Trophoblast cell (in vitro differentiated cells and primary cell): ENCODE measurements at regions not wholly inside any gene's neighbourhood (a gene's known extent, or its start where the extent isn't known, plus 50 kb on each side); places are given as distances from the start of the nearest gene placed in this dataset.
"Not testable (repeated sequence)": the region's sequence is repeated elsewhere in the genome, so short reads cannot be mapped to it uniquely, and the experiment has no call there.

ENCODE experiments used
- DNase-seq, 2 donors: peaks; one replicate each; pipeline ENCODE4 v3.0.0-alpha.2; 2016
- H2AFZ ChIP-seq: 2 replicates; pipeline ENCODE4 v1.6.1; 2013; ENCODE audit warnings: low read length, moderate library complexity, mild to moderate bottlenecking; ENCODE audit not compliant: insufficient read depth, poor library complexity
- H2AK5ac ChIP-seq: 2 replicates; pipeline ENCODE4 v1.6.1; 2013; ENCODE audit warnings: mild to moderate bottlenecking, low read length
- H2BK120ac ChIP-seq: 2 replicates; pipeline ENCODE4 v1.6.1; 2013; ENCODE audit warnings: low read length, mild to moderate bottlenecking, moderate library complexity; ENCODE audit not compliant: insufficient read depth, poor library complexity
- H2BK12ac ChIP-seq: 2 replicates; pipeline ENCODE4 v1.6.1; 2013; ENCODE audit warnings: mild to moderate bottlenecking, low read length, moderate library complexity
- H2BK5ac ChIP-seq: 2 replicates; pipeline ENCODE4 v1.6.1; 2013; ENCODE audit warnings: low read length, low read depth, moderate library complexity, mild to moderate bottlenecking; ENCODE audit not compliant: poor library complexity
- H3K14ac ChIP-seq: 2 replicates; pipeline ENCODE4 v1.6.1; 2013; ENCODE audit warnings: mild to moderate bottlenecking, low read length
- H3K18ac ChIP-seq: 2 replicates; pipeline ENCODE4 v1.6.1; 2013; ENCODE audit warnings: mild to moderate bottlenecking, low read length
- H3K23ac ChIP-seq: 2 replicates; pipeline ENCODE4 v1.6.1; 2013; ENCODE audit warnings: low read length
- H3K27ac ChIP-seq: 2 replicates; pipeline ENCODE4 v1.5.1; 2013; ENCODE audit warnings: low read depth, mild to moderate bottlenecking, inconsistent platforms, low read length, moderate library complexity
- H3K27me3 ChIP-seq: 2 replicates; pipeline ENCODE4 v1.6.1; 2013; ENCODE audit warnings: inconsistent platforms, mild to moderate bottlenecking, low read length, moderate library complexity; ENCODE audit not compliant: insufficient read depth
- H3K36me3 ChIP-seq, 2 experiments: 1 replicate in 1 of 2; 2 replicates in 1 of 2; pipeline ENCODE4 v1.6.1; 2013; ENCODE audit warnings: low read length in 2 of 2, mild to moderate bottlenecking in 2 of 2, moderate library complexity in 1 of 2; ENCODE audit not compliant: insufficient read depth in 2 of 2, control insufficient read depth in 1 of 2
- H3K4ac ChIP-seq: 2 replicates; pipeline ENCODE4 v1.6.1; 2013; ENCODE audit warnings: low read depth, mild to moderate bottlenecking, low read length, moderate library complexity
- H3K4me1 ChIP-seq, 2 experiments: 1 replicate in 1 of 2; 2 replicates in 1 of 2; pipeline ENCODE4 v1.6.1; 2013; ENCODE audit warnings: low read length in 2 of 2, mild to moderate bottlenecking in 2 of 2, moderate library complexity in 1 of 2; ENCODE audit not compliant: insufficient read depth in 2 of 2, control insufficient read depth in 1 of 2
- H3K4me2 ChIP-seq: 2 replicates; pipeline ENCODE4 v1.6.1; 2013; ENCODE audit warnings: inconsistent platforms, mild to moderate bottlenecking, low read length, moderate library complexity
- H3K4me3 ChIP-seq: 2 replicates; pipeline ENCODE4 v1.5.1; 2013; ENCODE audit warnings: mild to moderate bottlenecking, low read depth, low read length, inconsistent platforms
- H3K79me1 ChIP-seq: one replicate; pipeline ENCODE4 v1.6.1; 2013; ENCODE audit warnings: low read length
- H3K79me2 ChIP-seq: 2 replicates; pipeline ENCODE4 v1.6.1; 2013; ENCODE audit warnings: low read length, mild to moderate bottlenecking; ENCODE audit not compliant: control insufficient read depth, insufficient read depth, poor library complexity
- H3K9ac ChIP-seq: 2 replicates; pipeline ENCODE4 v1.6.1; 2013; ENCODE audit warnings: mild to moderate bottlenecking, low read length
- H3K9me3 ChIP-seq: 2 replicates; pipeline ENCODE4 v1.6.1; 2013; ENCODE audit warnings: low read depth, mild to moderate bottlenecking, control low read depth, inconsistent platforms, low read length; ENCODE audit not compliant: insufficient read depth
- H4K12ac ChIP-seq: 2 replicates; pipeline ENCODE4 v1.6.1; 2013; ENCODE audit warnings: low read depth, mild to moderate bottlenecking, low read length, moderate library complexity
- H4K8ac ChIP-seq: 2 replicates; pipeline ENCODE4 v1.6.1; 2013; ENCODE audit warnings: low read depth, mild to moderate bottlenecking, low read length, moderate library complexity
- H4K91ac ChIP-seq: one replicate; pipeline ENCODE4 v1.6.1; 2013; ENCODE audit warnings: low read depth, mild to moderate bottlenecking, low read length, moderate library complexity
- WGBS: extraction: QIAGEN DNeasy Blood & Tissue Kit; methylation state at CpG from one replicate; pipeline ENCODE4 v1.1.7; 2013; ENCODE audit warnings: missing lambda C conversion rate; ENCODE audit not compliant: insufficient read length, insufficient coverage; ENCODE audit errors: extremely low coverage; 5-methylcytosine and 5-hydroxymethylcytosine counted together

GRCh38 chrY:3120234-3120633 lies 185.1 kb downstream of the ZFY start:
- WGBS: no CpG with 5 or more reads among the region's 1 CpG
- H3K36me3 ChIP-seq: not testable (repeated sequence)

GRCh38 chrY:3120716-3121115 lies 185.5 kb downstream of the ZFY start:
- not testable (repeated sequence) for H2AFZ ChIP-seq, H3K4me3 ChIP-seq, H3K9me3 ChIP-seq, H3K9ac ChIP-seq, H2BK5ac ChIP-seq, H3K14ac ChIP-seq, H3K79me2 ChIP-seq, H3K27me3 ChIP-seq, H3K4me1 ChIP-seq, H3K27ac ChIP-seq, H3K36me3 ChIP-seq, H4K12ac ChIP-seq, H2BK120ac ChIP-seq, H4K91ac ChIP-seq, H2AK5ac ChIP-seq, H4K8ac ChIP-seq, H2BK12ac ChIP-seq, H3K18ac ChIP-seq, DNase-seq, H3K23ac ChIP-seq, H3K4ac ChIP-seq, H3K4me2 ChIP-seq, H3K79me1 ChIP-seq

More at GRCh38 chrY:3120234-3120633, 185.1 kb downstream of the ZFY start:
- H3K27me3 ChIP-seq, H3K18ac ChIP-seq, H2BK120ac ChIP-seq, H3K4me3 ChIP-seq, H2AK5ac ChIP-seq, H2BK5ac ChIP-seq, H3K9me3 ChIP-seq, H3K4me1 ChIP-seq, H3K4me2 ChIP-seq, H3K27ac ChIP-seq, H3K9ac ChIP-seq, H3K23ac ChIP-seq, H4K12ac ChIP-seq, H3K4ac ChIP-seq, H4K8ac ChIP-seq, DNase-seq, H3K14ac ChIP-seq, H3K79me2 ChIP-seq, H3K79me1 ChIP-seq, H4K91ac ChIP-seq, H2AFZ ChIP-seq, H2BK12ac ChIP-seq: not testable (repeated sequence)

- H4K12ac ChIP-seq, H3K79me1 ChIP-seq, H2AK5ac ChIP-seq, H3K27ac ChIP-seq, H3K36me3 ChIP-seq, H3K27me3 ChIP-seq, H4K91ac ChIP-seq, H3K79me2 ChIP-seq, H3K4me1 ChIP-seq, H4K8ac ChIP-seq, H2BK120ac ChIP-seq, H2AFZ ChIP-seq, H3K4me3 ChIP-seq, H2BK5ac ChIP-seq, H3K4me2 ChIP-seq, H2BK12ac ChIP-seq, DNase-seq, H3K9me3 ChIP-seq, H3K4ac ChIP-seq, H3K14ac ChIP-seq, H3K18ac ChIP-seq, H3K23ac ChIP-seq, H3K9ac ChIP-seq: not testable (repeated sequence)
- WGBS: no CpG with 5 or more reads among the region's 3 CpGs
Observed at GRCh38 chrY:3123482-3123881, 188.3 kb downstream of the ZFY start.

- H3K36me3 ChIP-seq, H3K4me2 ChIP-seq, H3K79me1 ChIP-seq, H2BK120ac ChIP-seq, H2AK5ac ChIP-seq, H4K8ac ChIP-seq, H3K4me1 ChIP-seq, H3K79me2 ChIP-seq, H3K4ac ChIP-seq, H3K14ac ChIP-seq, H4K12ac ChIP-seq, H3K9me3 ChIP-seq, H4K91ac ChIP-seq, H3K9ac ChIP-seq, H2AFZ ChIP-seq, H3K23ac ChIP-seq, H3K27ac ChIP-seq, H2BK12ac ChIP-seq, H3K27me3 ChIP-seq, H3K4me3 ChIP-seq, H3K18ac ChIP-seq, H2BK5ac ChIP-seq: not testable (repeated sequence)
- DNase-seq: peak in 1 of 2 donors; percentile 1
- WGBS: no CpG with 5 or more reads among the region's 2 CpGs
Observed at GRCh38 chrY:3171074-3171473, 235.9 kb downstream of the ZFY start.

- H4K8ac ChIP-seq, H2AFZ ChIP-seq, H3K36me3 ChIP-seq, H4K91ac ChIP-seq, H3K9me3 ChIP-seq, H3K18ac ChIP-seq, H3K4me3 ChIP-seq, H3K4me1 ChIP-seq, H3K79me2 ChIP-seq, H2BK5ac ChIP-seq, H3K14ac ChIP-seq, H3K27me3 ChIP-seq, H3K4me2 ChIP-seq, H3K79me1 ChIP-seq, H2BK120ac ChIP-seq, H3K27ac ChIP-seq, H3K9ac ChIP-seq, H2AK5ac ChIP-seq, H3K23ac ChIP-seq, H3K4ac ChIP-seq, H2BK12ac ChIP-seq, H4K12ac ChIP-seq: not testable (repeated sequence)
- no CpG with 5 or more reads among the region's 5 CpGs for WGBS
- peak in 1 of 2 donors; percentile 7 for DNase-seq
Observed at GRCh38 chrY:3195035-3195434, 259.9 kb downstream of the ZFY start.
